WERI-Rb-1 (cell line): ENCODE measurements at regions not wholly inside any gene's neighbourhood (a gene's known extent, or its start where the extent isn't known, plus 50 kb on each side); places are given as distances from the start of the nearest gene placed in this dataset.
A peak's percentile ranks its signal among the peaks of the same experiment; 100 is the strongest.

Source experiments
- DNase-seq: peaks from one replicate; pipeline ENCODE4 v3.0.0-alpha.2; 2020
- H3K27ac ChIP-seq: fragments of 250-450 bp; sonication (Bioruptor Pico); 2 replicates; pipeline ENCODE4 v1.5.1; 2020; ENCODE audit warnings: mild to moderate bottlenecking, moderate library complexity
- H3K27me3 ChIP-seq: fragments of 250-450 bp; sonication (Bioruptor Pico); 2 replicates; pipeline ENCODE4 v1.5.1; 2021; ENCODE audit warnings: mild to moderate bottlenecking, low read depth, moderate library complexity; ENCODE audit not compliant: insufficient read depth, severe bottlenecking
- H3K36me3 ChIP-seq: fragments of 250-450 bp; sonication (Bioruptor Pico); 2 replicates; pipeline ENCODE4 v1.5.1; 2020; ENCODE audit warnings: mild to moderate bottlenecking, moderate library complexity
- H3K4me3 ChIP-seq: 2 replicates; pipeline ENCODE4 v1.5.1; 2011; ENCODE audit warnings: low read depth, mild to moderate bottlenecking, control low read depth, low read length
- H3K9me3 ChIP-seq: fragments of 250-450 bp; sonication (Bioruptor Pico); 2 replicates; pipeline ENCODE4 v1.5.1; 2021; ENCODE audit warnings: mild to moderate bottlenecking, moderate library complexity; ENCODE audit not compliant: severe bottlenecking
- TF ChIP-seq, protein P1 (sequence below): IDR thresholded peaks from 2 replicates; pipeline ENCODE4 v1.5.1; 2011; ENCODE audit warnings: low read depth, mild to moderate bottlenecking, control low read depth, inconsistent platforms, low read length

GRCh38 chr3:30102356-30102755, 504.0 kb upstream of the TGFBR2 start:
- H3K27me3 ChIP-seq = no peaks in the 10 kb centered on the region
- DNase-seq = no peak
- no peaks in the 10 kb centered on the region for H3K36me3 ChIP-seq
- no peak overlapping the region for H3K27ac ChIP-seq
- no peak overlapping the region for H3K4me3 ChIP-seq
- TF ChIP-seq, protein P1, sequence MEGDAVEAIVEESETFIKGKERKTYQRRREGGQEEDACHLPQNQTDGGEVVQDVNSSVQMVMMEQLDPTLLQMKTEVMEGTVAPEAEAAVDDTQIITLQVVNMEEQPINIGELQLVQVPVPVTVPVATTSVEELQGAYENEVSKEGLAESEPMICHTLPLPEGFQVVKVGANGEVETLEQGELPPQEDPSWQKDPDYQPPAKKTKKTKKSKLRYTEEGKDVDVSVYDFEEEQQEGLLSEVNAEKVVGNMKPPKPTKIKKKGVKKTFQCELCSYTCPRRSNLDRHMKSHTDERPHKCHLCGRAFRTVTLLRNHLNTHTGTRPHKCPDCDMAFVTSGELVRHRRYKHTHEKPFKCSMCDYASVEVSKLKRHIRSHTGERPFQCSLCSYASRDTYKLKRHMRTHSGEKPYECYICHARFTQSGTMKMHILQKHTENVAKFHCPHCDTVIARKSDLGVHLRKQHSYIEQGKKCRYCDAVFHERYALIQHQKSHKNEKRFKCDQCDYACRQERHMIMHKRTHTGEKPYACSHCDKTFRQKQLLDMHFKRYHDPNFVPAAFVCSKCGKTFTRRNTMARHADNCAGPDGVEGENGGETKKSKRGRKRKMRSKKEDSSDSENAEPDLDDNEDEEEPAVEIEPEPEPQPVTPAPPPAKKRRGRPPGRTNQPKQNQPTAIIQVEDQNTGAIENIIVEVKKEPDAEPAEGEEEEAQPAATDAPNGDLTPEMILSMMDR = no peak
- peaks cover 3% of the 10 kb centered on the region for H3K9me3 ChIP-seq

DNA sequence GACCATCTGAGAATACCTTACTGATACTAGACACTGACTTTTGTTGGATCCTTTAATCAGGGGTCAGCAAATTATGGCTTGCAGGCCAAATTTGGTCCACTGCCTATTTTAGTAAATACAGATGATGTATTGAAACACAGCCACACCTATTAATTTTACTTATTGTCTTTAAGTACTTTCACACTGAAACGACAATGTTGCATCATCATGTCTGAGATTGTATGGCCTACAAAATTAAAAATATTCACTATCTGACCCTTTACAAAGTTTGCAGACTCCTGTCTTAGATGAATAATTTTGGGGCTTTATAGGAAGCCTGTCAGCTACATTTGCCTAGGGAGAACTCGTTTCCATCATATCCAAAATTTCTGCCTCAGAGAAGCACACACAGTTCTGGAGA, 503.2 kb upstream of the TGFBR2 start:
- H3K36me3 ChIP-seq = no peaks in the 10 kb centered on the region
- peaks cover 3% of the 10 kb centered on the region for H3K9me3 ChIP-seq
- H3K27me3 ChIP-seq = no peaks in the 10 kb centered on the region
- no peak overlapping the region for H3K27ac ChIP-seq
- no peak for DNase-seq
- no peak overlapping the region for H3K4me3 ChIP-seq
- TF ChIP-seq, protein P1 = no peak

GRCh38 chr3:30107531-30107930, 498.9 kb upstream of the TGFBR2 start:
- no peak overlapping the region for H3K4me3 ChIP-seq
- H3K36me3 ChIP-seq = no peaks in the 10 kb centered on the region
- peaks cover 3% of the 10 kb centered on the region for H3K9me3 ChIP-seq
- TF ChIP-seq, protein P1 = no peak
- DNase-seq = no peak
- no peak overlapping the region for H3K27ac ChIP-seq
- H3K27me3 ChIP-seq = no peaks in the 10 kb centered on the region

DNA sequence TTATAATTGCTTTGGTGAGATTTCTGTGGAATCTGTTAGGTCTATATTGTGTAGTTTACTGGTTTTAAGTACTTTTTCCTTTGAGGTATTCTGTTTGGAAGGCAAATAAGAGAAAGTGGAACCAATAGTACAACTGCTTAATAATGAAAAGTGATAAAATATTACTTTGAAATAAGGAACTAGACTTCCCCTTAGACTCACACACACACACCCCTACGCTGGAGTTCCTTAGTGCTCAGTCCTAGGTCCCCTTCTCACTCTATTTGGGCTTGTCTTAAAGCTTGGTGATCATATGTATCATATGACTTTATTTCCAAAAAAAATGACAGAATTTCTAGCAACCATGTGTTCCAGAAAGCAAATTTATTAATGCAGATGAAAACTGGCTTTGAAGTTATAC, 494.0 kb upstream of the TGFBR2 start:
- Histone ChIP-seq H3K36me3 (no peaks in the 10 kb centered on the region), H3K9me3 (no peaks in the 10 kb centered on the region), H3K27ac (no peak overlapping the region), H3K27me3 (no peaks in the 10 kb centered on the region), H3K4me3 (no peak overlapping the region)
- DNase-seq = no peak
- TF ChIP-seq, protein P1 = no peak

- Histone ChIP-seq H3K27me3 (no peaks in the 10 kb centered on the region), H3K36me3 (no peaks in the 10 kb centered on the region), H3K9me3 (no peaks in the 10 kb centered on the region), H3K4me3 (no peak overlapping the region), H3K27ac (no peak overlapping the region)
- TF ChIP-seq, protein P1 = 0 out of 2 replicates have a peak, but pooled peaks have one; percentile 17
- no peak for DNase-seq
Observed at GRCh38 chr3:30112902-30113484, 493.4 kb upstream of the TGFBR2 start.

- DNase-seq = no peak
- Histone ChIP-seq H3K9me3 (no peaks in the 10 kb centered on the region), H3K36me3 (no peaks in the 10 kb centered on the region), H3K27me3 (no peaks in the 10 kb centered on the region), H3K27ac (no peak overlapping the region), H3K4me3 (no peak overlapping the region)
- TF ChIP-seq, protein P1 = no peak
Observed at GRCh38 chr3:30113906-30114305, 492.5 kb upstream of the TGFBR2 start.
